Cardiac fibroblast (primary cell): ENCODE measurements at regions not wholly inside any gene's neighbourhood (a gene's known extent, or its start where the extent isn't known, plus 50 kb on each side); places are given as distances from the start of the nearest gene placed in this dataset.

Source experiments
- DNase-seq, 2 donors: peaks; one replicate each; pipeline versions ENCODE4 v3.0.0 to v3.0.0-alpha.2; 2010; ENCODE audit warnings: low read depth in 2 of 2
- H3K4me3 ChIP-seq, 2 donors: replicated peaks in 1 of 2; 1 replicate in 1 of 2; 2 replicates in 1 of 2; pipeline ENCODE4 v1.5.1; 2011; ENCODE audit warnings: low read depth in 2 of 2, low read length in 2 of 2, mild to moderate bottlenecking in 2 of 2, moderate library complexity in 1 of 2
- CTCF ChIP-seq: IDR thresholded peaks from one replicate; pipeline ENCODE4 v1.5.1; 2011; ENCODE audit warnings: low read depth, mild to moderate bottlenecking, low read length, inconsistent platforms

- DNase-seq: no peak
- TF ChIP-seq CTCF: no peak
- no peak overlapping the region for H3K4me3 ChIP-seq
Observed at GRCh38 chr12:4856596-4856995, 53.1 kb upstream of the KCNA1 start.

- peak; percentile 64 to 74 for DNase-seq
- no peak overlapping the region for H3K4me3 ChIP-seq
- peak; percentile 94 for TF ChIP-seq CTCF
Observed at GRCh38 chr12:4857472-4858291, 52.0 kb upstream of the KCNA1 start.

GRCh38 chr12:4858386-4858785 lies 51.3 kb upstream of the KCNA1 start:
- H3K4me3 ChIP-seq: no peak overlapping the region
- DNase-seq: no peak

DNA sequence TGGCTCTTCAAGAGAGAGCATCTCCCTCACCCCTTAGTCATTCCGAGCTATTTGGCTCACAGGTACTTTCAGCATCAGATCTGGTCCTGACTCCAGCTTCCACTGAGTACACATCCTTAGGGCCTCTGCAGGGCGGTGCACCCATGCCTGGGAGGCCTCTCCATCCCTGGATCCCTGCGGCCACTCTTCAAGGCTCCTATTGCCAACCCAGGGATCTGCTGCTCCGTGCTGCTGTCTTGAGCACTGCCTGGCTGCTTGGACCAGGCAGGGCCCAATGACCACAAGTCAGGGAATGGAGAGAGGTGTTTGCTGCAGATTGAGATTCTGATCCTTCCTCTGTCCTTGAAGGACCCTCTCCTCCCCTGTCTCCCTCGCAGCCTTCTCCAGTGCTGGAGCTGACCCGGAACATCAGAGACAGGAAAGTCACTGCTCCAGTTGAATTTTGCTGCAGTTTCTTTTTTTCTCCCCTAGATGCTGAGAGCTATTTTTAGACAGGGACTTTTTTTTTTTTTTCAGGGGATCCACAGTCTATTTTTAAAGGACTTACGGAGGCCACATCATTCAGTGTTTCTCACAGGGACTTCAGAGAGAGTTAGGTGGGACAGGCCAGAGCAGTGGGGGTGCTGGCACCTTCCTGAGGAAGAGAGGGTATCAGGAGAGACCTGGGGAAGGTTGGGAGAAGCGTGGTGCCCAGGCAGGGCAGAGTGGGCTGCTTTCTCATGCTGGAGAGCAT lies 50.1 kb upstream of the KCNA1 start:
- no peak overlapping the region for H3K4me3 ChIP-seq
- no peak for DNase-seq
- TF ChIP-seq CTCF: no peak

More at GRCh38 chr12:4858386-4858785, 51.3 kb upstream of the KCNA1 start:
- TF ChIP-seq CTCF: peak; percentile 1
